ENCODE measurements at regions not wholly inside any gene's neighbourhood (a gene's known extent, or its start where the extent isn't known, plus 50 kb on each side); places are given as distances from the start of the nearest gene placed in this dataset.

DNA sequence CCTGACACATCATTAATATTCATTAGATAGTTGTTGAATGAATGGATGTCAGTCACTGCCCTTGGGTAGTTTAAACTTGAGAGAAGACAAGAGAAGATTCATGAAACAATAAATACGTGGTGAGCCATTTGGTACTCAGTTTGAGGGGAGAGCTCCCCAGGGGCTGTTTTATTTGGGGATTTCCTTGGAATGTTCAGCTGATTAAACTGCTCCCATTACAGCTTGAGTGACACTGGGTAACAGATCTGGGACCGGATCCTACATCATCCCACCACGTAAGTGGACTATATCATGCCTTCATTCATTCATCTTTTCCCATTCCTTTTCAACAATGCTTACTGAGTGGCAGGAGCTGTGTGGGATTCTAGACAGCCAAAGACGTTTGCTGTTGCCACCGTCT is 162.0 kb downstream of the FAT3 start:
- Histone ChIP-seq H3K27ac (no peak overlapping the region), H3K36me3 (no peaks in the 10 kb centered on the region), H3K27me3 (no peaks in the 10 kb centered on the region), H3K4me3 (no peak overlapping the region), H3K4me1 (no peaks in the 10 kb centered on the region), H3K9me3 (no peaks in the 10 kb centered on the region)
- WGBS, 2 donors: 76 to 77% methylated on average over 5 of the region's 5 CpGs
- DNase-seq (no peak), ATAC-seq (ENCODE audit: low FRiP score in 2 of 2) (no peak)
- TF ChIP-seq CTCF (IDR thresholded peaks at IDR 0.05): no peak
- TF ChIP-seq EP300 (IDR thresholded peaks at IDR 0.05): no peak
- no peak for TF ChIP-seq POLR2AphosphoS5 (IDR thresholded peaks at IDR 0.05)
- TF ChIP-seq POLR2A (IDR thresholded peaks at IDR 0.05): no peak

DNA sequence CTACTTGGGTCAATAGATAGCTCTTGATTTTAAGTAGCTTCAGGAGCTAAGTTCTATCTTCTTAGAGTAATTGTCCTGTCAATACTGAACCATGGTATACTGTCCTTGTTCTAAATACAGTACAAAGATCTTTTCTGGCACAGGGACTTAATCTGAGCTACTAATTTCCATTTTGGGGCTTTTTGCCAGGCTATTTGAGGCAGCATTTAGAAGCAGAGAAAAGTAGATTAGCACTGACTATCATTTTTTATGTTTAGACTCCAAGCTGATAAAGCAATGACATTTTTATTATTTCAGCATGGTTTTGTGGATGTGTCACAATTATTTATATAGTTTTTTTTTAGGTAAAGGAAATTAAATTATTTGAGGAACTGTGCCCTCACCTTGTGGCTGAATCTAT is 163.2 kb downstream of the FAT3 start:
- DNase-seq (no peak), ATAC-seq (ENCODE audit: low FRiP score in 2 of 2) (no peak)
- Histone ChIP-seq H3K9me3 (no peaks in the 10 kb centered on the region), H3K27me3 (no peaks in the 10 kb centered on the region), H3K4me1 (no peaks in the 10 kb centered on the region), H3K27ac (no peak overlapping the region), H3K36me3 (no peaks in the 10 kb centered on the region), H3K4me3 (no peak overlapping the region)
- TF ChIP-seq EP300 (IDR thresholded peaks at IDR 0.05) (no peak), POLR2AphosphoS5 (IDR thresholded peaks at IDR 0.05) (no peak)

GRCh38 chr11:92388380-92388779 is 163.8 kb downstream of the FAT3 start:
- no peak for ATAC-seq (ENCODE audit: low FRiP score in 2 of 2)
- WGBS, 2 donors: 88 to 90% methylated on average over 1 of the region's 1 CpG

GRCh38 chr11:92390783-92391182 is 166.2 kb downstream of the FAT3 start:
- no peak for TF ChIP-seq POLR2AphosphoS5 (IDR thresholded peaks at IDR 0.05)
- Histone ChIP-seq H3K9me3 (no peaks in the 10 kb centered on the region), H3K4me1 (no peaks in the 10 kb centered on the region), H3K4me3 (no peak overlapping the region), H3K27ac (no peak overlapping the region), H3K36me3 (no peaks in the 10 kb centered on the region), H3K27me3 (no peaks in the 10 kb centered on the region)
- DNase-seq (no peak), ATAC-seq (ENCODE audit: low FRiP score in 2 of 2) (no peak)

More at GRCh38 chr11:92388380-92388779, 163.8 kb downstream of the FAT3 start:
- no peaks in the 10 kb centered on the region for H3K36me3 ChIP-seq
- no peak overlapping the region for H3K4me3 ChIP-seq
- TF ChIP-seq POLR2A (IDR thresholded peaks at IDR 0.05) (no peak), POLR2AphosphoS5 (IDR thresholded peaks at IDR 0.05) (no peak), EP300 (IDR thresholded peaks at IDR 0.05) (no peak), CTCF (IDR thresholded peaks at IDR 0.05) (no peak)
- no peaks in the 10 kb centered on the region for H3K9me3 ChIP-seq
- H3K4me1 ChIP-seq: no peaks in the 10 kb centered on the region
- DNase-seq: no peak
- no peaks in the 10 kb centered on the region for H3K27me3 ChIP-seq
- H3K27ac ChIP-seq: no peak overlapping the region

- ATAC-seq (ENCODE audit: low FRiP score in 2 of 2) (no peak), DNase-seq (no peak)
- TF ChIP-seq EP300 (IDR thresholded peaks at IDR 0.05) (no peak), POLR2AphosphoS5 (IDR thresholded peaks at IDR 0.05) (no peak), POLR2A (IDR thresholded peaks at IDR 0.05) (no peak), CTCF (IDR thresholded peaks at IDR 0.05) (no peak)
- Histone ChIP-seq H3K27ac (no peak overlapping the region), H3K27me3 (no peaks in the 10 kb centered on the region), H3K36me3 (no peaks in the 10 kb centered on the region), H3K4me3 (no peak overlapping the region), H3K4me1 (no peaks in the 10 kb centered on the region), H3K9me3 (no peaks in the 10 kb centered on the region)
Observed at GRCh38 chr11:92391364-92391763, 166.7 kb downstream of the FAT3 start.

DNA sequence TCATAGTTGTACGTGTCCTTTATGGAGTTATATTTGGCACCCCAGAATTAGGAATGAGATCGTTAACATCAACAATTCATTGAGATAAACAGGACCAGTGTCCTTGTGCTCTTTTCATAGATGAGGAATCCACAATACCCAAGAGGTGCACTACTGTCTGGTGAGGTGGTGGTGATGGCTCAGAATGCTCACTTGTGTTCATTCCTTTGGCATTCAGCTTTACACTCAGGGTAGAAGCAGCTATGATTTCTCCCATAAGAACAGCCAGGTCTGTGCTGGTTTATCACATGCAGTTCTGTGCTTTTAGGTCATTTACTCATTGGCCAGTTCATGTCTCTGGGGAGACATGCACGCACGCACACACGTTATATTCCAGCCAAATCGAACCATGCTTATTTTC is 167.2 kb downstream of the FAT3 start:
- DNase-seq: no peak
- Histone ChIP-seq H3K4me3 (no peak overlapping the region), H3K9me3 (no peaks in the 10 kb centered on the region), H3K27me3 (no peaks in the 10 kb centered on the region), H3K4me1 (no peaks in the 10 kb centered on the region), H3K36me3 (no peaks in the 10 kb centered on the region), H3K27ac (no peak overlapping the region)
- TF ChIP-seq POLR2A (IDR thresholded peaks at IDR 0.05): no peak
- no peak for TF ChIP-seq EP300 (IDR thresholded peaks at IDR 0.05)
- no peak for TF ChIP-seq POLR2AphosphoS5 (IDR thresholded peaks at IDR 0.05)
- no peak for TF ChIP-seq CTCF (IDR thresholded peaks at IDR 0.05)
- WGBS, 2 donors: 83 to 87% methylated on average over 6 of the region's 6 CpGs
- no peak for ATAC-seq (ENCODE audit: low FRiP score in 2 of 2)

Measured in upper lobe of left lung (tissue), 6 donors.